Epithelial cell of esophagus (primary cell): ENCODE measurements at regions not wholly inside any gene's neighbourhood (a gene's known extent, or its start where the extent isn't known, plus 50 kb on each side); places are given as distances from the start of the nearest gene placed in this dataset.

Experiments
- DNase-seq: peaks from one replicate; pipeline ENCODE4 v3.0.0; 2010; ENCODE audit warnings: low read depth
- H3K4me3 ChIP-seq: 2 replicates; pipeline ENCODE4 v1.5.1; 2011; ENCODE audit warnings: mild to moderate bottlenecking, low read length, control low read depth
- TF ChIP-seq, protein P1 (sequence below): IDR thresholded peaks from 2 replicates; pipeline ENCODE4 v1.5.1; 2011; ENCODE audit warnings: low read depth, mild to moderate bottlenecking, low read length, control low read depth, inconsistent platforms; ENCODE audit not compliant: insufficient read depth; ENCODE audit errors: missing control alignments

GRCh38 chr2:8015848-8016600 is 665.8 kb upstream of the ID2 start:
- TF ChIP-seq, protein P1, sequence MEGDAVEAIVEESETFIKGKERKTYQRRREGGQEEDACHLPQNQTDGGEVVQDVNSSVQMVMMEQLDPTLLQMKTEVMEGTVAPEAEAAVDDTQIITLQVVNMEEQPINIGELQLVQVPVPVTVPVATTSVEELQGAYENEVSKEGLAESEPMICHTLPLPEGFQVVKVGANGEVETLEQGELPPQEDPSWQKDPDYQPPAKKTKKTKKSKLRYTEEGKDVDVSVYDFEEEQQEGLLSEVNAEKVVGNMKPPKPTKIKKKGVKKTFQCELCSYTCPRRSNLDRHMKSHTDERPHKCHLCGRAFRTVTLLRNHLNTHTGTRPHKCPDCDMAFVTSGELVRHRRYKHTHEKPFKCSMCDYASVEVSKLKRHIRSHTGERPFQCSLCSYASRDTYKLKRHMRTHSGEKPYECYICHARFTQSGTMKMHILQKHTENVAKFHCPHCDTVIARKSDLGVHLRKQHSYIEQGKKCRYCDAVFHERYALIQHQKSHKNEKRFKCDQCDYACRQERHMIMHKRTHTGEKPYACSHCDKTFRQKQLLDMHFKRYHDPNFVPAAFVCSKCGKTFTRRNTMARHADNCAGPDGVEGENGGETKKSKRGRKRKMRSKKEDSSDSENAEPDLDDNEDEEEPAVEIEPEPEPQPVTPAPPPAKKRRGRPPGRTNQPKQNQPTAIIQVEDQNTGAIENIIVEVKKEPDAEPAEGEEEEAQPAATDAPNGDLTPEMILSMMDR: no peak

GRCh38 chr2:8016688-8017087 is 665.2 kb upstream of the ID2 start:
- TF ChIP-seq, protein P1: no peak

More at GRCh38 chr2:8015848-8016600, 665.8 kb upstream of the ID2 start:
- no peak for DNase-seq
- H3K4me3 ChIP-seq: no peak overlapping the region

DNA sequence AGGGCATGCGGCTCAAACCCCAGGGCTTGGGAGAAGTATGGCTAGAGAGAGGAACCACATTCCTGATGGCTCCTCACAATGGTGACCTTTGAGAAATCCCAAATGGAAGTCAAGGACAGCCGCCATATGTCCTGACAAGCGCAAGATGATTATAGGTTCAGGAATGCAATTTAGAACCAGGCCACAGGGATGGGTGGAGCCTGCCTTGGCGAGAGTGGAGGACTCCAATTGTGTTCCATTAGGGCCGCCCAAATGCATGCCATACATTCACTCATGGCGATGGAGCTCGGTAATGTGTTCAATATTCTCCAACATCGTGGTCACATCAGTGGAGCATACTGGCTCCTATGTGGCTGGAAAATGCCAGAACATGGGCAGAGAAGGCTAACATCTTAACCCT is 662.9 kb upstream of the ID2 start:
- H3K4me3 ChIP-seq: no peak overlapping the region
- DNase-seq: no peak
- TF ChIP-seq, protein P1: no peak

More at GRCh38 chr2:8016688-8017087, 665.2 kb upstream of the ID2 start:
- no peak for DNase-seq
- H3K4me3 ChIP-seq: no peak overlapping the region

DNA sequence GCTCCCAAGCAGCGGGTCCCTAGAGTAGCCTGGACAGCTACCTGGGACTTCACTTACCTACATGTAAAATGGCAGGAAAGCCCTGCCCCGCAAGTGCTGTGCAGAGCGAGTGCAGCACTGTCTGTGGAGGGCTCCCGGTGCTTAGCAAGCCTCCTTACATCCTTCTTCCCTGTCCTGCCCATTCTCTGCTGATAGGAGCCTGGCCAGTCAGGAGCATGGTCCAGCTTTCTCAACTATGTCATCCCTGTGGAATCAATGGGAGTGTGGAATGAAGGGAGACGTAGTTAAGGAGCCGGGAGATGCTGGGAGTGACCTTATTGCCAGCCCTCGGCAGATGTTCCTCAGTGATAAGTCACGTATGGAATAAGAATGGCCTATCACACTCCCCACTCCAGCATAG is 661.9 kb upstream of the ID2 start:
- no peak for DNase-seq
- no peak overlapping the region for H3K4me3 ChIP-seq
- TF ChIP-seq, protein P1: no peak

DNA sequence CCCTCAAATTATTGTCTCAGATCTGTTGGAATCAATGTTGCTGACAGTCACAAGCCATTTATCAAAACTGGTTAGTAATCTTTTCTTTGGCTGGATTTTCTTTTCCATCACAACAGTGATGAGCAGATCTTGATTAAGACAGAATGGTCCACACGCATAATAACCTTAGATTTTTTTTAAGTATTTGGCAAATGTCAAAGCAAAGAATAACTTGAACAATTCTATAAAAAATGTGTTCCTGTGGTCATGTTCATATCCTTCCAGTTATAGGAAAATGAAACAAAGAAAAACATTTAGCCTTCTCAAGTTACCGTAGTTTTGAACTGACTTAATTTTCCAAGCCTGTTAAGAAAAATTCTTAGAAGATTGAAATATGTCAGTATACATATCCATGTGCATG is 659.9 kb upstream of the ID2 start:
- DNase-seq: no peak
- H3K4me3 ChIP-seq: no peak overlapping the region
- TF ChIP-seq, protein P1: no peak

DNA sequence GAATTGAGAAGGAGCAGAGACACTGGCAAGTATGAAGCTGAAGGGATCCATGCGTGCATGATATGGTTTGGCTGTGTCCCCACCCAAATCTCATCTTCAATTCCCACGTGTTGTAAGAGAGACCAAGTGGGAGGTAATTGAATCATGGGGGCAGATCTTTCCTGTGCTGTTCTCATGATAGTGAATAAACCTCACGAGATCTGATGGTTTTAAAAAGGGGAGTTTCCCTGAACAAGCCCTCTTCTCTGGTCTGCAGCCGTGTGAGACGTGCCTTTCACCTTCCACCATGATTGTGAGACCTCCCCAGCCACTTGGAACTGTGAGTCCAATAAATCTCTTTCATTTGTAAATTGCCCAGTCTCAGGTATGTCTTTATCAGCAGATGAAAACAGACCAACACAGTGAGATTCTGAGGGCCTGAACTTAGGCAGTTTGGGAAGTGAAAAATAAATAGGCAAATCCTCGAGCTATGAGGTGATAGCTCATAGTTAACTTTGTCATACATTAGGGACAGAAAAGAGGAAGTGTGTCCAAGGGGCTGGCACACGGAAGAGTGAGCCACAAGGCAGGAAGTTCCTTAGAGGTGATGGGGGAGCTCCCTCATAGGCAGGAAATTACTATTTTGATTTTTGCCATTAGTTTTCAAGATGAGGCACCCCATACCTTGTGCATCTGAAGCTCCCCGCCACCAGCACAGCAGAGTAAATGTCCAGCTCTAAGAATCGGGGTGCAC is 658.8 kb upstream of the ID2 start:
- TF ChIP-seq, protein P1: no peak
- H3K4me3 ChIP-seq: no peak overlapping the region
- no peak for DNase-seq
